Activated CD8-positive, alpha-beta memory T cell treated with anti-CD3 and anti-CD28 coated beads, Interleukin-2, amount 50 U/mL, for 4 hours (primary cell): ENCODE measurements at regions not wholly inside any gene's neighbourhood (a gene's known extent, or its start where the extent isn't known, plus 50 kb on each side); places are given as distances from the start of the nearest gene placed in this dataset.
"Not testable (repeated sequence)": the region's sequence is repeated elsewhere in the genome, so short reads cannot be mapped to it uniquely, and the experiment has no call there.

Experiments used
- DNase-seq: peaks from one replicate; pipeline ENCODE4 v3.0.0-alpha.2; 2020

DNA sequence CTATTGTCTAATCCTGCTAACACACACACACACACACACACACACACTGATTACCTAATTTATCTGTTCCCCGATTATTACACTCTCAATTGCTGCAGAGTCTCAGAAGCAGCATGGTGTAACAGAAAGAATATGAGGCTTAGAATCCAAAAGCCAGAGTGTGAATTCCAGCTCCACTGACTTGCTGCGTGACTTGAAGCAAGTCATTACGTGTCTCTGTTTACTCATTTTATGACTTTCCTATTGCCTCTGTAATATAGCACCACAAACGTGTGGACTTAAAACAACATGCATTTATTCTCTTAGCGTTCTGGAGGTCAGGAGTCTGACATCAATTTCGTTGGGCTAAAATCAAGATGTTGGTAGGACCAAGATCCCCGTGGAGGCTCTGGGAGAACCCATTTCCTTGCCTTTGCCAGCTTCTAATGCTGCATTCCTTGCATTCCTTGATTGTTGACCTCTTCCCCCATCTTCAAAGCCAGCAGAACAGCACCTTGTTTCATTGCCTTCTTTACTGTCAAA, 55.9 kb upstream of the ATP5PO start:
- no peak for DNase-seq

DNA sequence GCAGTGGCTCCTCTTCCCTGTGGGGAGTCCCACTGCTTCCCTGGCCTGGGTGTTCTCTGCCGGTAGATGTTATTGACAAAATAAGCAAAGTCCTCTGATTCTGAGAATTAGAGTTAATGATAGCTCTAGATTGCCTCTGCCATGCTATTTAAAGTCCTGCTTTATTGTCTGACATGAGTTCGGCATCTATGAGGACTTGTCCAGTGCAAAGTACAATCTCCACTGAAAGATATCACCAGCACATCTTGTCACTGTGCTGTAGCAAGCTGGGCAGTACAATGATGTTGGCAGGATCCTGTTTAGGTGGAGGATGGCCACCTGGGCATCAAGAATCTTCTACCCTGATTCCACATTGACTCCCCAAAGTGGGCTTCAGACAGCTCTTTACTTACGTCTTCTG, 54.0 kb upstream of the ATP5PO start:
- no peak for DNase-seq

- DNase-seq = no peak
Observed at GRCh38 chr21:33968995-33969348, 53.4 kb upstream of the ATP5PO start.

DNA sequence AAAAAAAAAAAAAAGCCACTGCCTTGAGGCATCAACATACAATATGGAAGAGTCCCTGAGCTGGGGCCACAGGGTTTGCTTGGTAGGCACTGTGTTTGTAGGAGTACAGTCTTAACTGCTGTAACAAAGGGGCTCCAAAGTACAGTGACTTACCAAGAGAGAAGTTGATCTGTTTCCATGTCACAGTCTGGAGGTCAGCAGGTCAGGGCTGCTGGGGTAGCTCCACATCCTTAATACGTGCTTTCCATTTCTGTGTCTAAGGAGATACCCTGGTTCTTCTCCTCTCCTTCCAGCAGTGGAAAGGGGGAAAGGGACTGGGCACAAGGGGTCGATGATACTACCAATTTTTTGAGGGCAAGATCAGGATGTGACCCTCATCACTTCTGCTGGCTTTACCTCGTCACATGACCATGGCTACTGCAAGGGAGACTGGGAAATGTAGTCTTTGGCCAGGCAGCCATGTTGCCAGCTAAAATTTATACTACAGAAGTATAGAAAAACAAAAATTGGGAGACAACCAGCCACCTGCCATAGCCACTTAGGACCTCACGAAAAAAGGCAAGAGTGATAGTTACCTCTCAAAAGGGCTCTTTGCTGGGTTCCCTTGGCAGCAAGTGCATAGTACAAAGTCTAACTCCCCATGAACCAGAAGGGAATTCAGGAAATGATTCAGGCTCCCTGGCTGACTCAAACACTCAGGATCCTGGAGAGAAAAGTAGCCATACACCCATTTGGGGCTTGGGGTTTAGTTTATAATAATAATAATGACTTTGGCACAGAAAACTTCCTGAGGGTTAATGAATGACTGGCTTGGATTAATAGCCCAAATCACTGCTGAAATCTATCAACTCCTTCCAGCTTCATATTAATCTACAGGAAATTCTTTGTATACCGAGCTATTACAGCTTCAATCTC, 52.7 kb upstream of the ATP5PO start:
- no peak for DNase-seq

GRCh38 chr21:33967086-33967571, 51.5 kb upstream of the ATP5PO start:
- DNase-seq = no peak

DNA sequence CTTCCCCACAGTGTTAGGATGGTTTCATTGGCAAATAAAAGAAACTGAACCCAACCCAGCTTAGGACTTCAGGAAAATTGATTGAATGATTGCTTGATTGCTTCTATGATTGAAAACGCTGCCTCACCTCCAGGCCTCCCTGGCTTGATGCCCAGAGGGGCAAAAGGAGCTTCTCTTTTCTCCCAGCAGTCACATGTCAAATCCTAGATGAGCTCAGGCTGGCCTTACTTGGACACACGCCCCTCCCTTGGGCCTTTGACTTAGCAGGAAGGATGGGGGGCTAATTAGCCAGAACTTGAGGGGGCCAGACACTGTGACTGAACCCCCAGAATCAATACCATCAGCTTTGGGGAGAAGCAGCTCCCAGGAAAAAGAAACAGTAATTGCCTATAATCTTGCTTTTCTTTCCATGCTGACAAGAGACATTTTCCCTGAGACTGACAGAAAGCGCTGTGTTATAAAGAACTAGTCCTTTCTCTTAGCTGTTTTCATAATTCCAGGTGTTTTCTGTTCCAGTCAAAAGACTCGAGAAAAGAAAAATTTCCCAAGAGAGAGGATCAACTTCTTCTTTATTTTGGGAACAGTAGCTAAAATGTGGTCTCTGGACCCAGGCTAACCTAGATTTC, 50.8 kb upstream of the ATP5PO start:
- no peak for DNase-seq

- DNase-seq = not testable (repeated sequence)
Observed at GRCh38 chr21:33965662-33966061, 50.1 kb upstream of the ATP5PO start.
